Activated T-helper 1 cell treated with anti-CD3 and anti-CD28 coated beads, Interleukin-12 subunit alpha, Interleukin-12 subunit beta, Interleukin-2, Interleukin-4 antibody, amounts not matched to agents 30 ng/mL and 10 ng/mL and 1 ng/mL, durations not matched to agents 14 hours and 24 hours and 36 hours (primary cell): ENCODE measurements at regions not wholly inside any gene's neighbourhood (a gene's known extent, or its start where the extent isn't known, plus 50 kb on each side); places are given as distances from the start of the nearest gene placed in this dataset.
"Not testable (repeated sequence)": the region's sequence is repeated elsewhere in the genome, so short reads cannot be mapped to it uniquely, and the experiment has no call there.

Experiments used
- DNase-seq: peaks from one replicate; pipeline ENCODE4 v3.0.0; 2021; ENCODE audit warnings: low spot score
- H3K27ac Mint-ChIP-seq: one replicate; pipeline ENCODE4 v1.8.0; 2021; ENCODE audit warnings: mild to moderate bottlenecking, mixed read lengths
- H3K27me3 Mint-ChIP-seq: one replicate; pipeline ENCODE4 v1.8.0; 2022; ENCODE audit warnings: mild to moderate bottlenecking, moderate library complexity, mixed read lengths; ENCODE audit not compliant: insufficient read depth
- H3K36me3 Mint-ChIP-seq: one replicate; pipeline ENCODE4 v1.8.0; 2021; ENCODE audit warnings: low read depth, mixed read lengths
- H3K4me1 Mint-ChIP-seq: one replicate; pipeline ENCODE4 v1.8.0; 2021; ENCODE audit warnings: low read depth, mixed read lengths
- H3K4me3 Mint-ChIP-seq: one replicate; pipeline ENCODE4 v1.8.0; 2021; ENCODE audit warnings: mild to moderate bottlenecking, moderate library complexity, mixed read lengths
- H3K9me3 Mint-ChIP-seq: one replicate; pipeline ENCODE4 v1.8.0; 2021; ENCODE audit warnings: mixed read lengths
- intact Hi-C: fragments of 100-400 bp; cut with micrococcal nuclease; formaldehyde crosslinking; loops from one replicate; pipeline ENCODE4 v1.15.1; 2024

DNA sequence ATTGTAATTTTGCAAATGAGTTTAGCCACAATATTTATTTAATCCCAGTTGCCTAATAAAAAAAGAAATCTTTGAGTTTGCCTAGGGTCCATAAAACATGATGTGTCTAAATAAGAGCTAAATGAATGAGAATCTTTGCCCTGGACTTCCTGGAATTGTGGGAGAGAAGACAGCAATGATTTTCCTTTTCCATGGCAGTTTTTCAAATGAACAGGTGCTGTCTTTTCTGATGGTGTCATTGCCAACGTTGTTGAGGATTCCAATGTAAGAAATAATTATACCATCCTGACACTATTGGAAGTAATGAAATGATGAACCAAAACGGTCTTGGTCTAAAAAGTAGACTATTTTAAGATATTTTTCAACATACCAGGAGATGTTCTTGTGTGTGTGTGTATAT is 984.7 kb upstream of the CELF2 start:
- peaks cover 2% of the 10 kb centered on the region for H3K9me3 Mint-ChIP-seq
- H3K4me3 Mint-ChIP-seq: no peak overlapping the region
- intact Hi-C loops: no loop called here

DNA sequence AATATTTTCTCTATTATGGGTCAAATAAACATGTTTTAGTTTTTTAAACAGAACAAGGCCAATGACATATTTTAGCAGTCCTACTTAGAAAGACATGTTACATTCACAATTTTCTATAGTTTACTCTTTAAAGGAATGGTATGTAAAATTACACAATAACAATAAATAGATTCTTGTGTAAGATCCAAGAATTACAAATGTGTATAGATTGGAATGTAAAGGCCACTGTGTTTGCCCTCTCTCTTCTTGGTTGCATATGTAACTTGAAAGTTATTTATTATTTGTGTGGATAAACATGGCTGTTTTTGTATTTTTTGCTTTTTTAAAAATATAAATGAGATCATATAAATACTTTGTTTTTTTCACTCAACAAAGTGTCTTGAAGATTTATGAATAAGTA is 979.3 kb upstream of the CELF2 start:
- no peak for DNase-seq
- H3K4me1 Mint-ChIP-seq: no peaks in the 10 kb centered on the region
- H3K36me3 Mint-ChIP-seq: no peaks in the 10 kb centered on the region
- intact Hi-C loops: no loop called here
- no peak overlapping the region for H3K4me3 Mint-ChIP-seq
- no peaks in the 10 kb centered on the region for H3K27me3 Mint-ChIP-seq
- no peaks in the 10 kb centered on the region for H3K9me3 Mint-ChIP-seq
- H3K27ac Mint-ChIP-seq: no peak overlapping the region

More for the DNA sequence above, 984.7 kb upstream of the CELF2 start:
- no peak for DNase-seq
- H3K27ac Mint-ChIP-seq: no peak overlapping the region
- no peaks in the 10 kb centered on the region for H3K27me3 Mint-ChIP-seq
- H3K4me1 Mint-ChIP-seq: no peaks in the 10 kb centered on the region
- H3K36me3 Mint-ChIP-seq: no peaks in the 10 kb centered on the region

DNA sequence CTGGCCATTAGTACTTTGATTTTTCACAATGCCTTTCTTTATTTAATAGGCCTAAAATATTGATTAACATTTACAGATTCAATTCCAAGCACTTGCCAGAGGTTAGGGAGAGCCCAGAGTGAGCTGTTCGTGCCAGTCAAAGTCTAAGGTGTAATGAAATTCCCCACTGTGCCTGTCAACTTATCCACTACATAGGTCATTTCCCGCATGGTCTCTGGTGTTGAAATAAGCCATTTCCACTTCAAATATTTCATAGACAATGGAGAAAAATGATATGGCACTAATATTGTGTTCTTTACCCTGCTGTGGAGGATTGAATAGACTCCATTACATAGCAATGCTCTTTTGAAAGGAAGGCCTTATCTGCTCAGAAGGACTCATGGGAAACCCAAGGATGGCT is 978.1 kb upstream of the CELF2 start:
- H3K36me3 Mint-ChIP-seq: no peaks in the 10 kb centered on the region
- H3K9me3 Mint-ChIP-seq: no peaks in the 10 kb centered on the region
- intact Hi-C loops: no loop called here
- no peak overlapping the region for H3K4me3 Mint-ChIP-seq
- no peaks in the 10 kb centered on the region for H3K27me3 Mint-ChIP-seq
- H3K27ac Mint-ChIP-seq: no peak overlapping the region
- no peak for DNase-seq
- no peaks in the 10 kb centered on the region for H3K4me1 Mint-ChIP-seq

DNA sequence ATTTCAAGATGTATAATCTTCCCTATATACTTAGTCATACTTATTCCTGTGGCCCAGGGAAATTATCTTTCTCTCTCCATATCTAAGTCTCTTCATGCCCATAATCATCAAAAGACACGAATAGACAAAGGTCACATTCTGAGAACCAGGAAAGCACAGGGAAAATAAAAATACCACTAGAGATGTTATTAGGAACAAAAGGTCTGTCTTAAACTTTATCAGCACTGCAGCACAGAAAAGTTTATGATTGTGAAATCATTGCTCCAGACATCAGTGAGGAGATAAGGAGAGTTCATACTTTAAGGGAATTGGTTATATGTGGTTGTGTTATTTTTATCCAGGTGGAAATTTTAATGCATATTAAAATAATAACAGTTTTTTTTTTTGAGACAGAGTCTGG is 974.6 kb upstream of the CELF2 start:
- Mint-ChIP-seq H3K9me3 (no peaks in the 10 kb centered on the region), H3K27ac (no peak overlapping the region), H3K4me1 (no peaks in the 10 kb centered on the region), H3K27me3 (no peaks in the 10 kb centered on the region), H3K36me3 (no peaks in the 10 kb centered on the region), H3K4me3 (no peak overlapping the region)
- no peak for DNase-seq
- intact Hi-C loops: no loop called here

DNA sequence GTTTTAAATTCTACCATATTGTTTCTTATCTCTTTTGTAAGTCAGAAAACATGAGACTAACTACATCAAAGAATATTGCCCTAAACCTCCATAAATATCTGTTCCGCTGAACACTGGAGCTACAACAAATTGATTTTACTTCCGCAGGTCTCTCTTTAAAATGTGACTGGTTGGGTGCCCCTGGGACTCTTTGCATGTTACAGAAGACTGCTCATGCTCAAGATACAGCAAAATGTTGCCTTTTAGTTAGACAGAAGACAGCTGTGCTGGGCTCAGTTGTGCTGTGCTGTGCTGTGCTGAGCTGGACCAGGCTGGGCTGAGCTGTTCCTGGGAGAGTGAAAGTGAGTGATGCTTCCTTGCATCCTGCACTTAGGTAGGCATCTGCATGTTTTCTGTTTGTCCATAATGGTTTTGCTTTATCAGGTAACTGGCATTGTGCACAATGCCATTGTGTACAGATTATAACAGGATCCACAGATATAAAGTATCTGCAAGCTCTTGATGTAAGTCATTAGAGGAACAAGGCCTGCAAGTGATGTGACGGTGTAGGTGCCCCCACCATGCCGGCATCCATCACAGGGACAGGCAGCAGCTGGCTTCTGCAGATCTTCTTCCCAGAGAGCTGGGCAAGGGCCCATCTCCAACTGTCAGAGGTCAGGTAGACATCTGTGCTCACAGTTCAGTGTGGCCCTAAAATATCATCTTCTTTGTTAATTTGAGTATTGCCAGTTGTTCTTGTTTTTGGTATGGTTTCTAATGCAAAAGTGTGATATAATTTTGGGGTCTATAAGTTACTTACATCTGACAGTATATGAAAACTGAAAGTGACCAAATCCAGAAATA is 972.5 kb upstream of the CELF2 start:
- H3K4me3 Mint-ChIP-seq: no peak overlapping the region
- H3K27ac Mint-ChIP-seq: no peak overlapping the region
- intact Hi-C loops: no loop called here
- H3K27me3 Mint-ChIP-seq: no peaks in the 10 kb centered on the region
- H3K4me1 Mint-ChIP-seq: no peaks in the 10 kb centered on the region
- H3K9me3 Mint-ChIP-seq: no peaks in the 10 kb centered on the region
- no peaks in the 10 kb centered on the region for H3K36me3 Mint-ChIP-seq
- no peak for DNase-seq

DNA sequence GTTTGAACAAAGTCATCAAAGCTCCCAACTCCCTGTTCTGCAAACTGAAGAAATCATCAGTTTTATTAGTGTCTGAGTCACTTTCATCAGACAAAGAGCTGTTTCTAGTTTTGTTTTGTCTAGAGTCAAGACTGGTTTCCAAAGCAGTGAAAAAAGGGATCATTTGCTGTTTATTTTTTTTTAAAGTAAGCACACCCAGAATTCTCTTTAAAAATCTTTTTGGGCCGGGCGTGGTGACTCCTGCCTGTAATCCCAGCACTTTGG is 972.0 kb upstream of the CELF2 start:
- intact Hi-C loops: no loop called here
- Mint-ChIP-seq H3K4me3 (no peak overlapping the region), H3K27me3 (no peaks in the 10 kb centered on the region), H3K4me1 (no peaks in the 10 kb centered on the region), H3K9me3 (no peaks in the 10 kb centered on the region), H3K36me3 (no peaks in the 10 kb centered on the region), H3K27ac (no peak overlapping the region)
- no peak for DNase-seq

DNA sequence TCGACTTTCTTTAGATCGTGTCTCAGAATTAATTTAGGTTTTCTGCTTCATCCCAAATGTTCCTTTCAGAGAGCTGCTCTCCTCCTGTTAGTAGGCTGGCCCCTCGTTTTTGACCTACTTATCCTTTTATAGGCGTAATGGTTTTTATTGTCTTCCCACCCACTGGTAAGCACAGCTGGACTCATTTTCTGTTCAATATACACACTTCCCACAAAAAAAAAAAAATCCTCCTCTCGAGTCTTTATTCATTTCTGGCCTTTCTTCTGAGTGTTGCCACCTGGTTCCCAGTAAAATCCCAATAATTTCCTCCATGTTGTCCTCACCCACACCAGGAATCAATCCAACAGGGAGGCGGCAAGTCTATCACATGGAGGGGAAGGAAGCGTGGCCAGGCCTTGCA is 970.2 kb upstream of the CELF2 start:
- Mint-ChIP-seq H3K27ac (no peak overlapping the region), H3K4me1 (no peaks in the 10 kb centered on the region), H3K36me3 (no peaks in the 10 kb centered on the region), H3K4me3 (no peak overlapping the region), H3K9me3 (no peaks in the 10 kb centered on the region), H3K27me3 (no peaks in the 10 kb centered on the region)
- intact Hi-C loops: no loop called here
- no peak for DNase-seq

DNA sequence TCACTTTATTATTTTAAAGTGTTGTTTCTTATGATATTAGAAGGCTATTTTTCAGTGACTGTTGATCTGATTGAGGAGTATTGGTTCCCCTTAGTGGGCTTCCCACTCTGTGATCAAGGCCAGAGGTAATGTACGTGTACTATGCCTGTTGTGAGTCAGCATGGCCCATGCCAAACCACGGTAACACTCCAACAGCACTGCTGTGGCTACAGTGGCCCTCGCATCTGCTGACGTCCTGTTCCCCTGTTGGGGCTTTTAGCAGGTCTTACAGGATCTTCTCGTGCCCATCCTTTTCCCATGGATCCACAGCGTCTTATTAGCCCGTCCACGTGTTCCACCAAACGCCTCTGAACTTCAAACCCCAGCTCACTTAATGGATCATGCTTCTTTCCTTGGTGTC is 964.6 kb upstream of the CELF2 start:
- Mint-ChIP-seq H3K27me3 (no peaks in the 10 kb centered on the region), H3K9me3 (no peaks in the 10 kb centered on the region), H3K4me3 (no peak overlapping the region), H3K27ac (no peak overlapping the region), H3K36me3 (no peaks in the 10 kb centered on the region), H3K4me1 (no peaks in the 10 kb centered on the region)
- intact Hi-C loops: no loop called here
- no peak for DNase-seq

DNA sequence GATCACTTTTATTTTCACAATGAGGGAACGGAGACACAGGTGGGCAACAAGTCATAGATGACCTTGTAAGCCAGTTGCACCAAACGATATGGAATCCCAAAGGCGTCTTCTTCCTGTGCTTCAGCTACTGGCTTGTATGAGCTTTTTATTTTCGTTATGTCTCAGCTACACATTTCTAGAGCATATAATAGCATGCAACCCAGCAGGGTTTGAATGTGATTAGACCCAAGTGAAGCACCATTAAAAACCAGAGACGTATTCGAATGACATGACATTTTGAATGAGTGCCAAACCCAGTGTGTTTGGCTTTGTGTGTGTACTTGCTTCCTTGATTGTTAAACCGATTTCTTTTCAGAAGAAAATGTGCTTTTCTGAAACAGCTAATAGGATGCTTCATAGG is 963.2 kb upstream of the CELF2 start:
- Mint-ChIP-seq H3K36me3 (no peaks in the 10 kb centered on the region), H3K4me1 (no peaks in the 10 kb centered on the region)
- intact Hi-C loops: no loop called here

DNA sequence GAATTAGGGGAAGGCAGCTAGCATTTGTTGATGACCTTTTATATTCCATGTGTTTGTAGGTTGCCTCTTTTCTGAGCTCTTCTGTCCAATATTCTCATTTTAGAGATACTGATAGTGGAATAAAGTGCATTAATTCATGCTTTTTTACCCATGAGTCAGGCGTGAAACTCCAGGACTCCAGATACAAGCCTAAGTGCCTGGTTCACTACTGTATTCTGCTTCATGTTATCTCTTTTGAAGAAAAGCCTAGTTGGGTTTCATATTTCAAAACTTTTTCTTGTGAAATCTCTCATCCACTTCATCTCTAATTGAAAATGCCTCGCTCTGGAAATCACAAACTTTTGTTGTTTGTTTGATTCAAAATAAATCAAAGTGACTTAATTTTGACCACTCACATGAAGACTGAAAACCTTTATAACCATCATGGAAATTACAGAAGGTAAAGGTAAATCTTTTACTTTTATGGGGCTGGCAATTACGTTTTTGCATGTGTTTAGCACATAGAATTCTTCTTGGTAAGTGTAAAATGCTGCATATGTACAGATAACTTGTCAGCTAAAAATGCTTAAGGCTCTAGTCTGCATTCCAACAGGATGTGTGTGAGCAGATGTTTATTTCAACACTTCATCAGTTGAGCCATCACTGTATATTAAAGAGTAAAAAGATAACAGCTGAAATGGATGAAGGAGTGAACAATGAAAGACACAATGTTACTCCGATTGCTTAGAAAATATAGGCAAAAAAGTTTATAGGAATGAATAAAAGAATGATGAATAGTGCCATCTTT is 961.8 kb upstream of the CELF2 start:
- Mint-ChIP-seq H3K27ac (no peak overlapping the region), H3K9me3 (no peaks in the 10 kb centered on the region), H3K4me3 (no peak overlapping the region), H3K36me3 (no peaks in the 10 kb centered on the region), H3K27me3 (no peaks in the 10 kb centered on the region), H3K4me1 (no peaks in the 10 kb centered on the region)
- no peak for DNase-seq
- intact Hi-C loops: no loop called here

More for the DNA sequence above, 963.2 kb upstream of the CELF2 start:
- H3K4me3 Mint-ChIP-seq: no peak overlapping the region
- no peaks in the 10 kb centered on the region for H3K9me3 Mint-ChIP-seq
- no peak overlapping the region for H3K27ac Mint-ChIP-seq
- no peak for DNase-seq
- H3K27me3 Mint-ChIP-seq: no peaks in the 10 kb centered on the region

DNA sequence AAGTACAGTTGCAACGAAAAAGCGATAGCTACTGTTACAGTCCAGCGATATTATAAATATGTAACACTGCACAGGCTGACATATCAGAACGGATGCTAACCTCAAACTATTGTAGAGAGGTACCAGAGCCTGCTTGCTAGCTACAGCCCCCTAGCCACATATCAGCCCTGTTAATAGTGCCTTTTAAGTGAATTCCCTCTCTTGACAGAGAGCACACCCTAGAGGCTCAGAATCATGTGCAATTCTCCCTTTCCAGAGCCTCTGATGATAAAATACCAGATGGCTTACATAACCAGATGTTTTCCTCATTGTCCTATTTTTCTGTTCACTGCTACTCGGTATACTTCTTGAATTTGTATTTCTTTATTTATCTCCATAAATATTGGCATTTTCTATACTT is 960.7 kb upstream of the CELF2 start:
- H3K4me3 Mint-ChIP-seq: no peak overlapping the region
- H3K9me3 Mint-ChIP-seq: no peaks in the 10 kb centered on the region
- no peaks in the 10 kb centered on the region for H3K4me1 Mint-ChIP-seq
- H3K27me3 Mint-ChIP-seq: no peaks in the 10 kb centered on the region
- no peaks in the 10 kb centered on the region for H3K36me3 Mint-ChIP-seq
- DNase-seq: no peak
- H3K27ac Mint-ChIP-seq: no peak overlapping the region
- intact Hi-C loops: no loop called here

DNA sequence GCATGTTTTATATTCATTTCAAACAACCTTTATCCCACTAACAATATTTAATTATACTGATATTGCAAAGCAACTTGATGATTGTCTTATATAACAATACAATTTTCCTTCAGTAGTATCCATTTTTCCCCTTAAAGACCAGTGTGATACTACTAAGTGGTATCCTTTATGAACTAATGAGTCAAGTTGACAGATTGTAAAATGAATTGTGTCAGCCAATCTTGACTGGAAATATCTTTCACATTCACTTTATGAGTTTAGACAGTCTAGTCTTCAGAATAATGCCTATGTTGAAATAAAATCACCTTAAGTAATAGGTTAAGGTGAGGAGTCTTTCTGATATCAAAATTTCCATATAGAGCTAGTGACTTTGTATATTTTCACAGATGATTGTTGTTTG is 950.0 kb upstream of the CELF2 start:
- intact Hi-C loops: no loop called here
- Mint-ChIP-seq H3K4me3 (no peak overlapping the region), H3K9me3 (no peaks in the 10 kb centered on the region), H3K4me1 (no peaks in the 10 kb centered on the region), H3K27me3 (no peaks in the 10 kb centered on the region), H3K36me3 (no peaks in the 10 kb centered on the region), H3K27ac (no peak overlapping the region)
- DNase-seq: no peak

DNA sequence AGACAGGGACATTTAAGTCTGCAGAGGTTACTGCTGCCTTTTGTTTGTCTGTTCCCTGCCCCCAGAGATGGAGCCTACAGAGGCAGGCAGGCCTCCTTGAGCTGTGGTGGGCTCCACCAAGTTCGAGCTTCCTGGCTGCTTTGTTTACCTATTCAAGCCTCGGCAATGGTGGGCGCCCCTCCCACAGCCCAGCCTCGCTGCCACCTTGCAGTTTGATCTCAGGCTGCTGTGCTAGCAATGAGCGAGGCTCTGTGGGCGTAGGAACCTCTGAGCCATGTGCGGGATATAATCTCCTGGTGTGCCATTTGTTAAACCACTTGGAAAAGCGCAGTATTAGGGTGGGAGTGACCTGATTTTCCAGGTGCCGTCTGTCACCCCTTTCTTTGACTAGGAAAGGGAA is 942.8 kb upstream of the CELF2 start:
- H3K36me3 Mint-ChIP-seq, H3K9me3 Mint-ChIP-seq, H3K27ac Mint-ChIP-seq, H3K27me3 Mint-ChIP-seq, intact Hi-C loops, H3K4me1 Mint-ChIP-seq, H3K4me3 Mint-ChIP-seq, DNase-seq: not testable (repeated sequence)
